Trophoblast cell (in vitro differentiated cells and primary cell): ENCODE measurements at regions not wholly inside any gene's neighbourhood (a gene's known extent, or its start where the extent isn't known, plus 50 kb on each side); places are given as distances from the start of the nearest gene placed in this dataset.

Source experiments
- DNase-seq, 2 donors: peaks; one replicate each; pipeline ENCODE4 v3.0.0-alpha.2; 2016
- H2AFZ ChIP-seq: 2 replicates; pipeline ENCODE4 v1.6.1; 2013; ENCODE audit warnings: low read length, moderate library complexity, mild to moderate bottlenecking; ENCODE audit not compliant: insufficient read depth, poor library complexity
- H2AK5ac ChIP-seq: 2 replicates; pipeline ENCODE4 v1.6.1; 2013; ENCODE audit warnings: mild to moderate bottlenecking, low read length
- H2BK120ac ChIP-seq: 2 replicates; pipeline ENCODE4 v1.6.1; 2013; ENCODE audit warnings: low read length, mild to moderate bottlenecking, moderate library complexity; ENCODE audit not compliant: insufficient read depth, poor library complexity
- H2BK12ac ChIP-seq: 2 replicates; pipeline ENCODE4 v1.6.1; 2013; ENCODE audit warnings: mild to moderate bottlenecking, low read length, moderate library complexity
- H2BK5ac ChIP-seq: 2 replicates; pipeline ENCODE4 v1.6.1; 2013; ENCODE audit warnings: low read length, low read depth, moderate library complexity, mild to moderate bottlenecking; ENCODE audit not compliant: poor library complexity
- H3K14ac ChIP-seq: 2 replicates; pipeline ENCODE4 v1.6.1; 2013; ENCODE audit warnings: mild to moderate bottlenecking, low read length
- H3K18ac ChIP-seq: 2 replicates; pipeline ENCODE4 v1.6.1; 2013; ENCODE audit warnings: mild to moderate bottlenecking, low read length
- H3K23ac ChIP-seq: 2 replicates; pipeline ENCODE4 v1.6.1; 2013; ENCODE audit warnings: low read length
- H3K27ac ChIP-seq: 2 replicates; pipeline ENCODE4 v1.5.1; 2013; ENCODE audit warnings: low read depth, mild to moderate bottlenecking, inconsistent platforms, low read length, moderate library complexity
- H3K27me3 ChIP-seq: 2 replicates; pipeline ENCODE4 v1.6.1; 2013; ENCODE audit warnings: inconsistent platforms, mild to moderate bottlenecking, low read length, moderate library complexity; ENCODE audit not compliant: insufficient read depth
- H3K36me3 ChIP-seq, 2 experiments: 1 replicate in 1 of 2; 2 replicates in 1 of 2; pipeline ENCODE4 v1.6.1; 2013; ENCODE audit warnings: low read length in 2 of 2, mild to moderate bottlenecking in 2 of 2, moderate library complexity in 1 of 2; ENCODE audit not compliant: insufficient read depth in 2 of 2, control insufficient read depth in 1 of 2
- H3K4ac ChIP-seq: 2 replicates; pipeline ENCODE4 v1.6.1; 2013; ENCODE audit warnings: low read depth, mild to moderate bottlenecking, low read length, moderate library complexity
- H3K4me1 ChIP-seq, 2 experiments: 1 replicate in 1 of 2; 2 replicates in 1 of 2; pipeline ENCODE4 v1.6.1; 2013; ENCODE audit warnings: low read length in 2 of 2, mild to moderate bottlenecking in 2 of 2, moderate library complexity in 1 of 2; ENCODE audit not compliant: insufficient read depth in 2 of 2, control insufficient read depth in 1 of 2
- H3K4me2 ChIP-seq: 2 replicates; pipeline ENCODE4 v1.6.1; 2013; ENCODE audit warnings: inconsistent platforms, mild to moderate bottlenecking, low read length, moderate library complexity
- H3K4me3 ChIP-seq: 2 replicates; pipeline ENCODE4 v1.5.1; 2013; ENCODE audit warnings: mild to moderate bottlenecking, low read depth, low read length, inconsistent platforms
- H3K79me1 ChIP-seq: one replicate; pipeline ENCODE4 v1.6.1; 2013; ENCODE audit warnings: low read length
- H3K79me2 ChIP-seq: 2 replicates; pipeline ENCODE4 v1.6.1; 2013; ENCODE audit warnings: low read length, mild to moderate bottlenecking; ENCODE audit not compliant: control insufficient read depth, insufficient read depth, poor library complexity
- H3K9ac ChIP-seq: 2 replicates; pipeline ENCODE4 v1.6.1; 2013; ENCODE audit warnings: mild to moderate bottlenecking, low read length
- H3K9me3 ChIP-seq: 2 replicates; pipeline ENCODE4 v1.6.1; 2013; ENCODE audit warnings: low read depth, mild to moderate bottlenecking, control low read depth, inconsistent platforms, low read length; ENCODE audit not compliant: insufficient read depth
- H4K12ac ChIP-seq: 2 replicates; pipeline ENCODE4 v1.6.1; 2013; ENCODE audit warnings: low read depth, mild to moderate bottlenecking, low read length, moderate library complexity
- H4K8ac ChIP-seq: 2 replicates; pipeline ENCODE4 v1.6.1; 2013; ENCODE audit warnings: low read depth, mild to moderate bottlenecking, low read length, moderate library complexity
- H4K91ac ChIP-seq: one replicate; pipeline ENCODE4 v1.6.1; 2013; ENCODE audit warnings: low read depth, mild to moderate bottlenecking, low read length, moderate library complexity
- WGBS: extraction: QIAGEN DNeasy Blood & Tissue Kit; methylation state at CpG from one replicate; pipeline ENCODE4 v1.1.7; 2013; ENCODE audit warnings: missing lambda C conversion rate; ENCODE audit not compliant: insufficient read length, insufficient coverage; ENCODE audit errors: extremely low coverage; 5-methylcytosine and 5-hydroxymethylcytosine counted together

DNA sequence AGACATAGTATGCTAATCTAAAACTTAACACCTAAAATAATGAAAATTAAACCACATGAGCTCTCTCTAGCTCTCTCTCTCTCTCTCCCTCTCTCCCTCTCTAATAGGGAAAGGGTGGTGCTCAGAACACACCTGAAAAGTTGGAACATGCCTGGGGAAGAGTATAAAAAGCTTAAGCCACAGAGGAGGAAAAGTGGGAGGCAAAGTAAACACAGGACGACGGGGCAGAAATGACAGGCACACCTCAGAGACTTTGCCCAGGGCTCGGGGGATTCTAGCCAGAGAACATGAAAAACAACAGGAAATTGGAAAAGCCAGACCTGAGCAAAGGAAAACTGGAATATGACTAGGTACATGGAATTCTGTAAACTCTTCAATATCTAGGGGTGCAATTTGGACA lies 666.1 kb downstream of the BCL11A start:
- Histone ChIP-seq H3K23ac (no peak overlapping the region), H3K4me2 (no peak overlapping the region), H3K27ac (no peak overlapping the region), H3K9me3 (no peaks in the 10 kb centered on the region), H4K91ac (no peak overlapping the region), H4K8ac (no peak overlapping the region), H3K4me1 (peaks cover 0 to 4% of the 10 kb centered on the region in 2 experiments), H3K36me3 (no peaks in the 10 kb centered on the region), H2AK5ac (no peak overlapping the region), H3K9ac (no peak overlapping the region), H4K12ac (no peak overlapping the region), H3K4me3 (no peak overlapping the region), H2BK5ac (no peak overlapping the region), H3K4ac (no peak overlapping the region), H3K27me3 (no peaks in the 10 kb centered on the region), H3K79me2 (no peaks in the 10 kb centered on the region), H2BK120ac (no peak overlapping the region), H3K18ac (no peak overlapping the region), H2AFZ (no peak overlapping the region), H3K14ac (no peak overlapping the region), H2BK12ac (no peak overlapping the region), H3K79me1 (peaks cover 2% of the 10 kb centered on the region)
- DNase-seq: no peak
- WGBS: no CpG with 5 or more reads among the region's 3 CpGs

DNA sequence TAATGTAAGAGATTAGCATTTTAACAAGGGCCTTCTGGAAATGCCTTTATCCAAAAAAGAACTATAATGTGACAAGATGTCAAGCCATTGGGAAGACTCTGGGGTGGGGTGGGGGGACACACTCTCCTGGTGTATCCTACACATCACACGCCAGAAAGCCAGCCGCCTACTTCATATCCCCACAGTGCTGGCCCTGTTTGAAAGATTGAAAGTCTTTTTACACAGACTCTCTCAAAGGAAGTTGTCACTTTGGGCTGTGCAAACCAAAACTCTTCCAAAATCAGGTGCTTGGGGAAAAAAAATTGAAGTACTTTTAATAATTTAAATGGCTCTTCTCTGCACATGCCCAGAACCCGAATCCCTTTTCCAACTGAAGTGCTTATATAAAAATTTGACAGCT lies 666.7 kb downstream of the BCL11A start:
- Histone ChIP-seq H4K12ac (no peak overlapping the region), H3K4ac (no peak overlapping the region), H3K4me3 (no peak overlapping the region), H3K4me1 (peaks cover 0 to 4% of the 10 kb centered on the region in 2 experiments), H2BK5ac (no peak overlapping the region), H3K14ac (no peak overlapping the region), H3K9ac (no peak overlapping the region), H3K23ac (no peak overlapping the region), H2AK5ac (no peak overlapping the region), H2BK120ac (no peak overlapping the region), H3K9me3 (no peaks in the 10 kb centered on the region), H2AFZ (no peak overlapping the region), H3K79me1 (peaks cover 2% of the 10 kb centered on the region), H3K27me3 (no peaks in the 10 kb centered on the region), H3K4me2 (no peak overlapping the region), H4K91ac (no peak overlapping the region), H3K79me2 (no peaks in the 10 kb centered on the region), H4K8ac (no peak overlapping the region), H2BK12ac (no peak overlapping the region), H3K36me3 (no peaks in the 10 kb centered on the region), H3K18ac (no peak overlapping the region), H3K27ac (no peak overlapping the region)
- no peak for DNase-seq
- no CpG with 5 or more reads among the region's 3 CpGs for WGBS

- Histone ChIP-seq H4K91ac (no peak overlapping the region), H3K18ac (no peak overlapping the region), H2AFZ (no peak overlapping the region), H3K23ac (no peak overlapping the region), H2BK12ac (no peak overlapping the region), H3K4ac (no peak overlapping the region), H3K4me1 (peaks cover 0 to 4% of the 10 kb centered on the region in 2 experiments), H4K12ac (no peak overlapping the region), H3K4me3 (no peak overlapping the region), H3K79me2 (no peaks in the 10 kb centered on the region), H3K27ac (no peak overlapping the region), H3K9me3 (no peaks in the 10 kb centered on the region), H3K14ac (no peak overlapping the region), H3K27me3 (no peaks in the 10 kb centered on the region), H2BK120ac (no peak overlapping the region), H3K79me1 (peaks cover 2% of the 10 kb centered on the region), H2BK5ac (no peak overlapping the region), H2AK5ac (no peak overlapping the region), H3K4me2 (no peak overlapping the region), H3K9ac (no peak overlapping the region), H3K36me3 (no peaks in the 10 kb centered on the region), H4K8ac (no peak overlapping the region)
- DNase-seq: no peak
- WGBS: no CpG with 5 or more reads among the region's 6 CpGs
These were observed 667.9 kb downstream of the BCL11A start for GRCh38 chr2:59885541-59885940.

DNA sequence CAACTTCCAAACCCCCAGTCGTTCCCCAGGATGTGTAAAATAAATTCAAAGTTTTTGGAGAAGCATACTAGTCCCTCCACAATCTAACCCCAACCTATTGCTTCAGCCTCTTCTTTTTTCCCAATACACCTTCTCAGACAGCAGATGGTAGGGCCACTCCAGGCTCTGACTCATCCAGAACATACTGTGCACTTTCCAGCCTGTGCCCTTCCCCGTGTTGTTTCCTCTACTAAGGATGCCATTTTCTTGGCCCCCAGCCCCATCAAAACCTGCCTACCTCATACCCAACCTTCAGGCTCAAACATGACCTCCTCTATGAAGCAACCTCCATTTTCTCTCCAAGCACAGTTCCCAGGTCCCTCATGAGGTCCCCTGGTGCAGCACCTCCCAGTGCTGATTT lies 669.3 kb downstream of the BCL11A start:
- Histone ChIP-seq H2BK120ac (no peak overlapping the region), H3K9me3 (no peaks in the 10 kb centered on the region), H3K4ac (no peak overlapping the region), H3K23ac (no peak overlapping the region), H3K79me1 (peaks cover 2% of the 10 kb centered on the region), H3K27me3 (no peaks in the 10 kb centered on the region), H3K4me3 (no peak overlapping the region), H3K79me2 (no peaks in the 10 kb centered on the region), H2BK12ac (no peak overlapping the region), H2AFZ (no peak overlapping the region), H4K12ac (no peak overlapping the region), H3K9ac (no peak overlapping the region), H3K27ac (no peak overlapping the region), H3K4me2 (no peak overlapping the region), H4K8ac (no peak overlapping the region), H3K14ac (no peak overlapping the region), H3K18ac (no peak overlapping the region), H2AK5ac (no peak overlapping the region), H3K4me1 (peaks cover 0 to 4% of the 10 kb centered on the region in 2 experiments), H2BK5ac (no peak overlapping the region), H3K36me3 (no peaks in the 10 kb centered on the region), H4K91ac (no peak overlapping the region)
- no peak for DNase-seq
- WGBS: no CpG with 5 or more reads among the region's 2 CpGs
